Stimulated activated naive CD8-positive, alpha-beta T cell treated with anti-CD3 and anti-CD28 coated beads, Interleukin-15, amount 100 ng/mL, for 72 hours (primary cell): ENCODE measurements at regions not wholly inside any gene's neighbourhood (a gene's known extent, or its start where the extent isn't known, plus 50 kb on each side); places are given as distances from the start of the nearest gene placed in this dataset.
"Not testable (repeated sequence)": the region's sequence is repeated elsewhere in the genome, so short reads cannot be mapped to it uniquely, and the experiment has no call there.

ENCODE experiments used
- ATAC-seq: fragments of 150-1000 bp; cut with Tn5 transposase; 2 replicates; pipeline ENCODE4 v1.10.0; 2021; ENCODE audit warnings: mild to moderate bottlenecking, moderate library complexity
- DNase-seq, 2 donors: peaks; one replicate each; pipeline ENCODE4 v3.0.0; 2021 to 2022
- H3K27ac Mint-ChIP-seq, 2 donors: one replicate each; pipeline ENCODE4 v1.8.0; 2022; ENCODE audit warnings: mild to moderate bottlenecking in 2 of 2, mixed read lengths in 2 of 2, moderate library complexity in 2 of 2
- H3K27me3 Mint-ChIP-seq: one replicate; pipeline ENCODE4 v1.8.0; 2022; ENCODE audit warnings: mixed read lengths
- H3K4me1 Mint-ChIP-seq: one replicate; pipeline ENCODE4 v1.8.0; 2022; ENCODE audit warnings: mild to moderate bottlenecking, mixed read lengths
- H3K4me3 Mint-ChIP-seq, 2 donors: one replicate each; pipeline ENCODE4 v1.8.0; 2022; ENCODE audit warnings: mild to moderate bottlenecking in 2 of 2, mixed read lengths in 2 of 2, moderate library complexity in 1 of 2
- H3K9me3 Mint-ChIP-seq, 2 donors: one replicate each; pipeline ENCODE4 v1.8.0; 2022; ENCODE audit warnings: mixed read lengths in 2 of 2

DNA sequence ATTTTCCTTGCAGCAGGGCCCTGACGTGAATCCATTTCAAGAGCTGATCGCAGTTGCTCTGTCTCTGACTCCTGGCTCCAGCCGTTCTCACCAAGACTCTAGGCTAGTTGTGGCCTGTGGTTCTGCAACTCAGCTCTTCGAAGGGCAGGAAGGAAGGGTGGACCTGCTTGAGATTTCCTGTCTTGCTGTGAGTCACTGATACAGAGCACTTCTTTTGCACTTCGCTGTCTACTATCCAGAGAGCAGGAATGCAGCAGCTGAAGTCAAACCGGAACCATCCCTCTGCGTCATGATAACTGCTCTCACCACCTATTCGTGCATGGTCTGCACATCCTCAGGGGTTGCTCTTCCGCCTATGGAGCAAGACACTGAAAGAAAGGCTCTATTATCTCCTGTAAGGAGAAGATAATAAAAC, 59.7 kb downstream of the RAP2B start:
- peak; percentile 97 for ATAC-seq
- Mint-ChIP-seq H3K4me1 (peaks cover 40% of the 10 kb centered on the region), H3K27ac (peak overlapping the region; percentile 53 to 81)

DNA sequence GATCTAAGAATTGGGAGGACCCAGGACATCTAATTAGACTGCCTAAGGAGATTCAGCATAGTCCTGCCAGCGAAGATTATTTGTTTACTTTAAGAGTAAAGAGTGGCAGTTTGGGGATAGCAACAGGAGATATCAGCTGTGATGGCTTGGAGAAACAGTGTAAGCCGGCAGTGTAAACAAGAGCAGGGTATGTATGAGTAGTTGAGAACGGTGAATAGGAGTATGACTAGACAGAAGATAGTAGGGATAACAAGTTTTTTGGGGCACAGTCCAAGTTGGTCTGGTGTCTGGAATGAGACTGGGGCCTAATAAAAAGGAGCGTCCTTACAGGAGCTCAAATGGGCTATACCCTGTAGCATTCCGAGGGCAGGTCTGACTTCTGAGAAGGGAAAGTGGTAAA, 64.9 kb downstream of the RAP2B start:
- H3K4me3 Mint-ChIP-seq, H3K4me1 Mint-ChIP-seq, H3K27ac Mint-ChIP-seq, ATAC-seq, DNase-seq, H3K27me3 Mint-ChIP-seq, H3K9me3 Mint-ChIP-seq: not testable (repeated sequence)

More for the DNA sequence above, 59.7 kb downstream of the RAP2B start:
- Mint-ChIP-seq H3K27me3 (no peaks in the 10 kb centered on the region), H3K9me3 (no peaks in the 10 kb centered on the region), H3K4me3 (peak overlapping the region; percentile 66 to 82)
- DNase-seq: peak; percentile 39 to 67

DNA sequence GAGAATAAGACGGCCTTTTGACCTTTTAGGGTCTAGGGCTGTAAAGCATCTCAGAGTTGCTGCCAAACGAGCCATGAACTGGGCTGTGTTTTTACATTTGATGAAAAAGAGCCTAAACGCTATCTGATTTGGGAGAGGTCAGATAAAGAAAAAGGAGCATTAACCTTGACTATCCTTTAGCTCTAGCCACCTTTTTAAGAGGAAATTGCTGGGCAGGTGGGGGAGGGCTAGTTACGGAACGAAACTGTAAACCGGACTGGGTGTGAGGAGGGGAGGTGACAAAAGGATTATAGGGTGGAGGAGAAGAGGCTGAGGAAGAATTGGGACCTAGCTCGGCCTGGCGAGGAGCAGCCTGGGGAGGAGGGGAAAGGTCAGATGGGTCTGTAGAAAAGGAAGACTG, 68.4 kb downstream of the RAP2B start:
- DNase-seq, H3K4me3 Mint-ChIP-seq, H3K27ac Mint-ChIP-seq, H3K27me3 Mint-ChIP-seq, ATAC-seq, H3K9me3 Mint-ChIP-seq, H3K4me1 Mint-ChIP-seq: not testable (repeated sequence)

DNA sequence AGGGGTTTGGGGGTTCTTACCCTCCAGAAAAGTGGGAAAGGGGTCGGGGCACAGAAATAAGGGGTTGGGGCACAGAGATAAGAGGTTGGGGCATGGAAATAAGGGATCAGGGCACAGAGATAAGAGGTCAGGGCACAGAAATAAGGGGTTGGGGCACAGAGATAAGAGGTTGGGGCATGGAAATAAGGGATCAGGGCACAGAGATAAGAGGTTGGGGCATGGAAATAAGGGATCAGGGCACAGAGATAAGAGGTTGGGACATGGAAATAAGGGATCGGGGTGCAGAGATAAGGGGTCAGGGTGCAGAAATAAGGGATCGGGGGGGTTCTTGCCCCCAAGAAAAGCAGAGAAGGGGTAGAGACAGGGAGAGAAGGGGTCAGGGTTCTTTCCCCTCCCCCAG, 69.2 kb downstream of the RAP2B start:
- not testable (repeated sequence) for DNase-seq, H3K9me3 Mint-ChIP-seq, H3K27me3 Mint-ChIP-seq, ATAC-seq, H3K4me3 Mint-ChIP-seq, H3K27ac Mint-ChIP-seq, H3K4me1 Mint-ChIP-seq

DNA sequence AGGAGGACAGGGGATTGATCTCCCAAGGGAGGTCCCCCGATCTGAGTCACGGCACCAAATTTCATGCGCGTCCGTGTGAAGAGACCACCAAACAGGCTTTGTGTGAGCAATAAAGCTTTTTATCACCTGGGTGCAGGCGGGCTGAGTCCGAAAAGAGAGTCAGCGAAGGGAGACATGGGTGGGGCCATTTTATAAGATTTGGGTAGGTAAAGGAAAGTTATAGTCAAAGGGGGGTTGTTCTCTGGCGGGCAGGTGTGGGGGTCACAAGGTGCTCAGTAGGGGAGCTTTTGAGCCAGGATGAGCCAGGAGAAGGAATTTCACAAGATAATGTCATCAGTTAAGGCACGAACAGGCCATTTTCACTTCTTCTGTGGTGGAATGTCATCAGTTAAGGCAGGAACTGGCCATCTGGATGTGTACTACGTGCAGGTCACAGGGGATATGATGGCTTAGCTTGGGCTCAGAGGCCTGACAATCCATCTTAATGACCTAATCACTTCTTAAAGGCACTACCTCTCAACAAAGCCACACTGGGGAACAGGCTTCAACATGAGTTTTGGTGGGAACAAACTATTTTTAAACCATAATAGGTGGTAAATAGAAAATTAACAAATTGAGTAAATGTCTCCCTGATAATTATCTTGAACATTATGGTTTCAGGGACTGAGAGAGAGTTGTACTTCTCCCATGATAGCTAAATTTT, 70.2 kb downstream of the RAP2B start:
- H3K4me3 Mint-ChIP-seq, H3K27me3 Mint-ChIP-seq: not testable (repeated sequence)

DNA sequence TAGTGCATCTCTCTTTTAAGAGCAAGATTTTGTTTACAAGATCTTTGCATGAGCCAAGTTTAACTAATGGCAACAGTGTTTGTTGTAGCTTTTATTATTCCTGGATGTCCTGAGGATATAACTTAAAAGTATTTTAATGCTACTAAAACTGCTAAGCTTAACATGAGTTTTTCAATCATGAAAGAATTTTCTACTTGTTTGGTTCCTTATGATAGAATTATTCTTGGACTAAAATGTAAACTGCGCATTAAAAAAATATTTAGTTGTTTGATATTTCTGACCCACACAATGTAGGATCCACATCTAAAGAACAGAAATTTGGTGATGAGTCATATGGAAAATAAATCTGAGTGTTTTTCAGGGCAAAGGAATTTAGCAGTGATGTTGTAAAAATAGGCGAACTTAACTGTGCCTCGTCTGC, 70.8 kb downstream of the RAP2B start:
- H3K4me1 Mint-ChIP-seq: no peaks in the 10 kb centered on the region
- peaks cover 6 to 9% of the 10 kb centered on the region in 2 donors for H3K9me3 Mint-ChIP-seq
- H3K27me3 Mint-ChIP-seq: no peaks in the 10 kb centered on the region
- H3K4me3 Mint-ChIP-seq: no peak overlapping the region
- no peak overlapping the region for H3K27ac Mint-ChIP-seq
- ATAC-seq: no peak
- no peak for DNase-seq

More for the DNA sequence above, 70.2 kb downstream of the RAP2B start:
- DNase-seq, H3K9me3 Mint-ChIP-seq, H3K4me1 Mint-ChIP-seq, ATAC-seq: not testable (repeated sequence)
- peak overlapping the region in 1 of 2 donors; percentile 15 for H3K27ac Mint-ChIP-seq

DNA sequence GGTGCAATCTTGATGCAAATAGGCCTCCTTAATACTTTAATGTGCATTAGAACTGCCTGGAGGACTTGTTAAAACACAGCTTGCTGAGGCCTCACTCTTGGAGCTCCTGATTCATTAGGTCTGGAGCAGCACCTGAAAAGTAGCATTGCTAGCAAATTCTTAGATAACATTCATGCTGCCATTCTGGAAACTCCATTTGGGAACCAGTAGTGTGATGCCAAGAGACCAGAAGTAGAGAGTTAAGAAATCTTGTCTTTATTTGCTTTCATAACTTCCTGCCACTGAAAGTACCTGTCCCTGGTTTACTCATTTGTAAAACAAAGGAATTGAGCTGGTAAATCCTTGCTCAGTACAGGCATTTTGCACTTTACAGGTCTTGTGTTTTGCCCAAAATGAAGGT, 72.0 kb downstream of the RAP2B start:
- DNase-seq: no peak
- peaks cover 6 to 9% of the 10 kb centered on the region in 2 donors for H3K9me3 Mint-ChIP-seq
- no peak overlapping the region for H3K4me3 Mint-ChIP-seq

DNA sequence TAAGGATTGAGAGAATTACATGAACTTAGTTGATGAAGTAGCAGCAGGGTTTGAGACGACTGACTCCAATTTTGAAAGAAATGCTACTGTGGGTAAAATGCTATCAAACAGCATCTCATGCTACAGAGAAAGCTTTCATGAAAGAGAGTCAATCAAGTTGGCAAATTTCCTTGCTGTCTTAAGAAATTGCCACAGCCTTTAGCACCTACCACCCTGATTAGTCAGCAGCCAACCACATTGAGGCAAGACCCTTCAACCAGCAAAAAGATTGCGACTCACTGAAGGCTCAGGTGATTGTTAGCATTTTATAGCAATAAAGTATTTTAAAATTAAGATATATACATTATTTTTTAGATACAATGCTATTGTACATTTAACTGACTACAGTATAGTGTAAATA, 80.9 kb downstream of the RAP2B start:
- H3K9me3 Mint-ChIP-seq: no peaks in the 10 kb centered on the region
- no peak overlapping the region for H3K4me3 Mint-ChIP-seq
- ATAC-seq: no peak
- no peaks in the 10 kb centered on the region for H3K4me1 Mint-ChIP-seq
- no peak for DNase-seq
- no peak overlapping the region for H3K27ac Mint-ChIP-seq
- H3K27me3 Mint-ChIP-seq: no peaks in the 10 kb centered on the region

More for the DNA sequence above, 72.0 kb downstream of the RAP2B start:
- H3K27me3 Mint-ChIP-seq: no peaks in the 10 kb centered on the region
- no peaks in the 10 kb centered on the region for H3K4me1 Mint-ChIP-seq
- ATAC-seq: no peak
- no peak overlapping the region for H3K27ac Mint-ChIP-seq

DNA sequence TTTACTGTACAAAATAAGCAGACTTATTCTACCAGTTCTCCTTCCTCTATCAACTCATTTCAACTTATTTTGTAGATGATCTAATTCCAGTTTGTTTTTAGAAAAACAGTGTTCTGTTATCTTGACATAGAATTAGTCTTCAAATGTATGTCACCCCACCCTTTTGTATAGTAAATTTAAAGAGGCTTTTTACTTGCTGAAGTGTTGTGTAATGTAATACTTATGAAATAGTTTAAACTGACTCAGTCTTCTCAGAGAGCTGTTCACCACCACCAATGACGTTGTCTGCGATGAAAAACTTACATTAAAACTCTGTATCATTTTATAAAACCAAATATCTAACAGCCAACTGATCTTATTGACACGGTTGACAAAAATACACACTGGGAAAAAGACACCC, 82.9 kb downstream of the RAP2B start:
- no peak for ATAC-seq
- no peak for DNase-seq

DNA sequence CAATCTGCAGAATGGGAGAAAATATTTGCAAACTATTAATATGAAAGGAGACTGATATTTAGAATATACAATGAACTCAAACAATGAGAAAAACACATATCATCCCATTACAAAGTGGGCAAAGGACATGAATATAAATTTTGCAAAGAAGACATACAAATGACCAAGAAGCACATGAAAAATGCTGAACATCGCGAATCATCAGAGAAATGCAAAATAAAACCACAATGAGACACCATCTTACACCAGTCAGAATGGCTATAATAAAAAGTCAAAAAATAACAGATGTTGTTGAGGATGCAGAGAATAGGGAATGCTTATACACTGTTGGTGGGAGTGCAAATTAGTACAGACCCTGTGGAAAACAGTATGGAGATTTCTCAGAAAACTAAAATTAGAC, 83.6 kb downstream of the RAP2B start:
- ATAC-seq (no peak), DNase-seq (no peak)
- no peaks in the 10 kb centered on the region for H3K27me3 Mint-ChIP-seq
- H3K4me1 Mint-ChIP-seq: no peaks in the 10 kb centered on the region
- no peak overlapping the region for H3K4me3 Mint-ChIP-seq
- no peaks in the 10 kb centered on the region for H3K9me3 Mint-ChIP-seq
- no peak overlapping the region for H3K27ac Mint-ChIP-seq

More for the DNA sequence above, 82.9 kb downstream of the RAP2B start:
- no peaks in the 10 kb centered on the region for H3K4me1 Mint-ChIP-seq
- H3K27me3 Mint-ChIP-seq: no peaks in the 10 kb centered on the region
- H3K9me3 Mint-ChIP-seq: no peaks in the 10 kb centered on the region
- no peak overlapping the region for H3K27ac Mint-ChIP-seq
- H3K4me3 Mint-ChIP-seq: no peak overlapping the region

DNA sequence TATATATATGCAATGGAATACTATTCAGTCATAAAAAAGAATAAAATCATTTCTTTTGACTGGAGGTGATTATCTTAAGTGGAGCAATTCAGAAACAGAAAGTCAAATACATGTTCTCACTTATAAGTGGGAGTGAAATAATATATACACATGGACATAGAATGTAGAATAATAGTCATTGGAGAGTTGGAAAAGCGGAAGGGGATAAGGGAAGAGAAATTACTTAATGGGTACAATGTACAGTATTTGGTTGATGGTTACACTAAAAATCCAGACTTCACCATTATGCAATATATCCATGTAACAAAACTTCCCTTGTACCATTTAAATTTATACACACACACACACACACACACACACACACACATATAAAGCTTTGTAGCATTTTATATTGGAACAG, 84.3 kb downstream of the RAP2B start:
- no peak for ATAC-seq
- Mint-ChIP-seq H3K4me1 (no peaks in the 10 kb centered on the region), H3K4me3 (no peak overlapping the region), H3K9me3 (no peaks in the 10 kb centered on the region), H3K27ac (no peak overlapping the region), H3K27me3 (no peaks in the 10 kb centered on the region)
- DNase-seq: no peak

DNA sequence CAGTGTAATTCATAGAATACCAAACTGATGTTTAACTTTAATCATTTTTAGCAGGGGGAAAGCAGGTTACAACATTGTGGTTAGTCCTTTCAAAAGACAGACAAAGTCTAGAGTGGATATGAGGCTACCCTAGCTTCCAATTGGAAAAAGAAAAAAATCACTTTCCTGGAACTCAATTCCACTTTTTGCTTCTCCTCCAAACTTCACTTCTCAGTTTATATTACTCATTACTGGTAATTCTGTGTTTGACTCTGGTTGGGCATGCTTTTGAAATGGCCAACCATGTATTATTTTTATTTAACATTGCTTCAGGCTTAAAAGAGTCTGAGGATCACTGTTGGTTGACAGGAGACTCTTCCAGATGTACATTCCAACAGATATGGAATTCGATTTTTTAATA, 84.8 kb downstream of the RAP2B start:
- no peaks in the 10 kb centered on the region for H3K27me3 Mint-ChIP-seq
- peak overlapping the region in 1 of 2 donors; percentile 29 for H3K27ac Mint-ChIP-seq
- DNase-seq: no peak
- no peaks in the 10 kb centered on the region for H3K9me3 Mint-ChIP-seq
- no peak for ATAC-seq
- no peak overlapping the region for H3K4me3 Mint-ChIP-seq
- H3K4me1 Mint-ChIP-seq: no peaks in the 10 kb centered on the region

DNA sequence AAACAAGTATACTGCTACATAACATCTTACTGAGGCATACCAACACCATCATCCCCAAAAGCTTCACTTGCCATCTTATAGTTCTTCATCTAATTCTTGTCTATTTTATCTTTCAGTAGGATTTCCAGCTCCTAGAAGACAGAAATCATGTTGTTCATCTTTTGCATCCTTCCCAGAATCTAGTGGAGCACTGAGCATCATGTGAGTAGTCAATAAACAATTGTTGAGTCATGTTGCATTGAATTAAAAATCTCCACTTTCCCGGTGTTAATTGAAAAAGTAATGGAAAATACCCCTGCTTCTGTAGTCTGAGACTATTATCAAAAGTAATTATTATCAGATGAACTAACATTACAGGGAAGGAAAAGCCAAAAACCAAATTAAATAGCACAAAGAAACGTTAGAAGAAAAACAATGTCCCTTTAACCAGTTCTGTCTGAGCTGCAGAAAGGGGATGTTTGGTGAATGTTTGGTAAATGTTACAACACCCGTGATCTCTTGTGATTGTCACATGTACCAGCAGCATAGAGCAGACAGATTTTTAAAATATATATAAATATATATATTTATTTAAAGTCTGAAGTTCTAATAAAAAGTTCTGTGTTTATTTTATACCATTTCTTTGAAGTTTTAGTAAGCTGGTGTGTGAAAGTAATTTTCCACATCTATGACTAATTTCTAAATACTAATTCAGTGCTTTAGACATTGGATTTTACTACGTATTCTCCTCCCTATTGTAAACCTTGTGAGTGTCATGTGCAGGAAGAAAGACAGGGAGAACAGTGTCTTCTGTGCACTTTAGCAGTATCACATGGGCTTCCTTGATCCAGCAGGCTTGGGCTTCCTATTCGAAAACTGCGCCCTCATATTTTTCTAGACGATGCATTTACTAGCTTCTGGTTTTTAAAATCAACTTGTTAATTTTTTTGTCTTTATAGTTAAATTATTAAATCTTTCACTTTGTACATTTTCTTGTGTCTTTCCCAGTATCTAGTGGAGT, 85.6 kb downstream of the RAP2B start:
- peak overlapping the region in 1 of 2 donors; percentile 6 for H3K27ac Mint-ChIP-seq
- DNase-seq: no peak

DNA sequence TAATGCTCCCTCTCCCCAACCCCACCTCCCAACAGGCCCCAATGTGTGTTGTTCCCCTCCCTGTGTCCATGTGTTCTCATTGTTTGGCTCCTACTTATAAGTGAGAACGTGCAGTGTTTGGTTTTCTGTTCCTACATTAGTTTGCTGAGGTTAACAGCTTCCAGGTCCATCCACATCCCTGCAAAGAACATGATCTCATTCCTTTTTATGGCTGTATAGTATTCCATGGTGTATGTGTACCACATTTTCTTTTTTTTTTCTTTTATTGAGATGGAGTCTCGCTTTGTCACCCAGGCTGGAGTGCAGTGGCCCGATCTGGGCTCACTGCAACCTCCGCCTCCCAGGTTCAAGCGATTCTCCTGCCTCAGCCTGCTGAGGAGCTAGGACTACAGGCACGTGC, 86.8 kb downstream of the RAP2B start:
- not testable (repeated sequence) for H3K9me3 Mint-ChIP-seq, ATAC-seq, DNase-seq, H3K4me1 Mint-ChIP-seq, H3K27me3 Mint-ChIP-seq, H3K4me3 Mint-ChIP-seq
- H3K27ac Mint-ChIP-seq: peak overlapping the region in 1 of 2 donors; percentile 42

More for the DNA sequence above, 85.6 kb downstream of the RAP2B start:
- Mint-ChIP-seq H3K4me3 (no peak overlapping the region), H3K4me1 (no peaks in the 10 kb centered on the region), H3K9me3 (peaks cover 0 to 3% of the 10 kb centered on the region in 2 donors), H3K27me3 (no peaks in the 10 kb centered on the region)
- ATAC-seq: no peak

DNA sequence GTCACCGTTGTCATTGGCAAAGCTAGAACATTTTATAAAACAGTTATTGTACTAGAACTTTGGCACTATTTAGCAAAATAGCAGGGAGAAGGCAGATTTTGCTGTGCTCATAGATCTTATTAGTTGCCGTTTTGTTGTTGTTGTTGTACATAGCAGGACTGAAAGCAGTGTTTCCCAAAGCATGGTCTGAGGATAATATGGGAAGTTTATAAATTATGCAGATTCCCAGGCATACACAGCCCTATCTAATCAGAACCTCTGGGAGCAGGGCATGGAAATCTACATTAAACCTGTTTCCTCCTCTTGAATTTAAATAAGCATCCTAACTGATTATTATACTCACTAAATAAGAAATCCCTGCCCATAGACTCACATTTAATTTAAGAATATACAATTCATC, 87.9 kb downstream of the RAP2B start:
- ATAC-seq: no peak

DNA sequence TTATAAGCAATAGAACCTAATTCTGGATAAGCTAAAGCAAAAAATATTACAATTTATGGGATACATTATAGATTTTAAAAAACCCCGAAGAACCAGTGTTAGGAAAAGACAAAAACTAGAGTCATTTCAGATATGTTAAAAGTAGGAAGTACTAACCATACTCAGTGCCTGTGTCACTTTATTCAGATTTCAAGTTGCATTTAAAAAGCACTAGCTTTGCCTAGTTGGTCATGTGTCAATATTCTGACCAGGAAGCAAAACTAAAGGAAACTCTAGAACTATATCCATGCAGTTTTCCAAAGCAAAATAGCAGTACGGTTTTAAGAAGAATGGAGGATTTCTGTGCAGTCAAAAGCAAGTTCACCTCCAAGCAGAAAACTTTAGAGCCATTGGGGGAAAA, 88.4 kb downstream of the RAP2B start:
- Mint-ChIP-seq H3K4me1 (no peaks in the 10 kb centered on the region), H3K4me3 (no peak overlapping the region), H3K9me3 (peaks cover 0 to 3% of the 10 kb centered on the region in 2 donors), H3K27ac (peak overlapping the region in 1 of 2 donors; percentile 23), H3K27me3 (no peaks in the 10 kb centered on the region)
- DNase-seq (no peak), ATAC-seq (no peak)

More for the DNA sequence above, 87.9 kb downstream of the RAP2B start:
- peak overlapping the region in 1 of 2 donors; percentile 23 for H3K27ac Mint-ChIP-seq
- H3K27me3 Mint-ChIP-seq: no peaks in the 10 kb centered on the region
- H3K4me3 Mint-ChIP-seq: no peak overlapping the region
- DNase-seq: no peak
- peaks cover 0 to 3% of the 10 kb centered on the region in 2 donors for H3K9me3 Mint-ChIP-seq
- H3K4me1 Mint-ChIP-seq: no peaks in the 10 kb centered on the region
